Common myeloid progenitor, CD34-positive (primary cell): ENCODE measurements at regions not wholly inside any gene's neighbourhood (a gene's known extent, or its start where the extent isn't known, plus 50 kb on each side); places are given as distances from the start of the nearest gene placed in this dataset.

Source experiments
- CTCF ChIA-PET: fragments of 350-600 bp; sonication (Branson Sonifier 250); formaldehyde crosslinking; loops from one replicate; lab custom pipeline; 2021; ENCODE audit warnings: antibody characterized with exemption; lab: Charles Lee
- POLR2A ChIA-PET: fragments of 350-600 bp; sonication (Branson Sonifier 250); formaldehyde crosslinking; loops from one replicate; lab custom pipeline; 2021; ENCODE audit warnings: antibody characterized with exemption; lab: Charles Lee
- DNase-seq, 3 donors: peaks; one replicate each; pipeline versions ENCODE4 v3.0.0 to v3.0.0-alpha.2; 2013
- H3K27ac ChIP-seq, 2 experiments: 1 replicate in 1 of 2; 2 replicates in 1 of 2; pipeline ENCODE4 v1.7.0; 2013; ENCODE audit warnings: inconsistent platforms in 2 of 2, low read length in 2 of 2, mild to moderate bottlenecking in 2 of 2, low read depth in 1 of 2, moderate library complexity in 1 of 2; ENCODE audit not compliant: severe bottlenecking in 2 of 2, insufficient read depth in 1 of 2, poor library complexity in 1 of 2
- H3K27me3 ChIP-seq, 5 experiments: replicated peaks in 2 of 5; 1 replicate in 3 of 5; 2 replicates in 2 of 5; pipeline versions ENCODE4 v1.6.1 to v1.7.0; 2013; ENCODE audit warnings: low read length in 4 of 5, mild to moderate bottlenecking in 2 of 5, moderate library complexity in 2 of 5, inconsistent platforms in 1 of 5; ENCODE audit not compliant: insufficient read depth in 5 of 5, control insufficient read depth in 4 of 5
- H3K36me3 ChIP-seq, 4 experiments: 1 replicate in 2 of 4; 2 replicates in 2 of 4; pipeline versions ENCODE4 v1.6.1 to v1.7.0; 2013; ENCODE audit warnings: low read length in 3 of 4, control low read depth in 1 of 4, mild to moderate bottlenecking in 1 of 4; ENCODE audit not compliant: control insufficient read depth in 4 of 4, insufficient read depth in 4 of 4
- H3K4me1 ChIP-seq, 4 experiments: 1 replicate in 3 of 4; 2 replicates in 1 of 4; pipeline versions ENCODE4 v1.6.1 to v1.7.1; 2013; ENCODE audit warnings: low read length in 3 of 4, mild to moderate bottlenecking in 3 of 4, control low read depth in 1 of 4, inconsistent platforms in 1 of 4, moderate library complexity in 1 of 4; ENCODE audit not compliant: control insufficient read depth in 4 of 4, insufficient read depth in 4 of 4; ENCODE audit errors: control extremely low read depth in 1 of 4
- H3K4me3 ChIP-seq, 7 experiments: 1 replicate in 4 of 7; 2 replicates in 3 of 7; pipeline versions ENCODE4 v1.5.1 to v1.7.0; 2013; ENCODE audit warnings: mild to moderate bottlenecking in 7 of 7, low read length in 6 of 7, moderate library complexity in 6 of 7, inconsistent platforms in 2 of 7, low read depth in 2 of 7, control low read depth in 1 of 7; ENCODE audit not compliant: insufficient read depth in 4 of 7, control insufficient read depth in 1 of 7; ENCODE audit errors: extremely low read depth in 1 of 7
- H3K9me3 ChIP-seq, 5 experiments: 1 replicate in 4 of 5; 2 replicates in 1 of 5; pipeline versions ENCODE4 v1.6.1 to v1.7.1; 2013; ENCODE audit warnings: low read length in 4 of 5, mild to moderate bottlenecking in 2 of 5, inconsistent platforms in 1 of 5, low read depth in 1 of 5, moderate library complexity in 1 of 5; ENCODE audit not compliant: control insufficient read depth in 4 of 5, insufficient read depth in 2 of 5; ENCODE audit errors: control extremely low read depth in 1 of 5
- WGBS: methylation state at CpG from one replicate; pipeline ENCODE4 v1.1.5; 2013; ENCODE audit not compliant: insufficient coverage; 5-methylcytosine and 5-hydroxymethylcytosine counted together

DNA sequence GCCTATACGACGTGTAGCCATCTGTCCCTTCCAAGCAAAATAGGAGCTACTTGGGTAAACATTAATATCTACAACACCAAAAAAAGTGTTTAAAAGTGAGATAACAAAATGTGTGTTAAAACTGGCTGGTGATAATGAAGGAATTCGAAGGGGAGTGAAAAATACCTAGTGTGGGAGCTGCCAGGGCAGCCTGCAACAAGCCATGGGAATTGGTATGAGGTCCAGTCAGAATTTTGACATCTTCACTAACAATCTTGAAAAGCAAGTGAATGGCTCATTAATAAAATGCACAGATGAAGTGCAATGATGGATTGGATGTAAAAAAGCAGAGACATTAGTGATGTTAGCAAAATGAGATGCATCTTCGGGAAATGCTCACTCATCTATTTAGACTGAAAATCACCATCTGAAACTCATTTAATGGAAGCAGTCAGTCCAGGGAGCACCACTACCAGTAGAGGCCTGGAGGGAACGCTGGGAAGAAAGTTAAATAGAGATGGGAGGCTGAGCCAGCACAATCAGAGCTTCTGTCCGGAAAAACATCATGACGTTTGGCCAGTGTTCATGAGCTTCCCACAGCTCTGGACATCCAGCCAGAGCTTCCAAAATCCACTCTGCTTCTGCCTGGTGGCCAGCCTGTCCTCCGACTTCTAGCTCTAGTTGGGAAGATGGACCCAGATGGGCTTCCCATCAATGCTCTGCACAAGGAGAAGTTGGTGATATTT, 405.0 kb upstream of the TMTC1 start:
- 90% methylated on average over 5 of the region's 8 CpGs for WGBS
- POLR2A ChIA-PET = no interaction called here
- CTCF ChIA-PET = no interaction called here
- Histone ChIP-seq H3K27me3 (no peaks in the 10 kb centered on the region), H3K9me3 (no peaks in the 10 kb centered on the region), H3K4me1 (no peaks in the 10 kb centered on the region), H3K36me3 (no peaks in the 10 kb centered on the region), H3K4me3 (no peak overlapping the region), H3K27ac (no peak overlapping the region)
- DNase-seq = no peak

DNA sequence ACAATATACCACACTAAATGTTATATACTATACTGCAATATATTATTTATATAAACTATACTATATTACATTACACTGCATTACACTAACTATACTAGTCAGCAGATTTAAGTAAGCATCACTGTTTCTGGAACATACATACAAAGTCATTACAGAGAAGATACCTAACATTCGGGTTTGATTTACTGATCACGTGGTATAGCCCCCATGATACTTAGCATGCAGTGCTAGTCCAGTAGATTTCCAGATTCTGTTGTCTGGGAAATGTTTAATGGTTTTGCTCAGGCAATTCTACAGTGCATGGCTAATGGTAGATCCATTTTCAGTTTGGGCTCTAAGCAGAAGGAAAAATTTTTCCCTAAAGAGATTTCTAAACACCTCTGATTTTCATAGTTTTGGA, 403.7 kb upstream of the TMTC1 start:
- Histone ChIP-seq H3K9me3 (no peaks in the 10 kb centered on the region), H3K4me1 (no peaks in the 10 kb centered on the region), H3K4me3 (no peak overlapping the region), H3K27me3 (no peaks in the 10 kb centered on the region), H3K27ac (no peak overlapping the region), H3K36me3 (no peaks in the 10 kb centered on the region)
- ChIA-PET POLR2A (no interaction called here), CTCF (no interaction called here)
- WGBS = no CpG with 5 or more reads among the region's 2 CpGs
- DNase-seq = no peak

DNA sequence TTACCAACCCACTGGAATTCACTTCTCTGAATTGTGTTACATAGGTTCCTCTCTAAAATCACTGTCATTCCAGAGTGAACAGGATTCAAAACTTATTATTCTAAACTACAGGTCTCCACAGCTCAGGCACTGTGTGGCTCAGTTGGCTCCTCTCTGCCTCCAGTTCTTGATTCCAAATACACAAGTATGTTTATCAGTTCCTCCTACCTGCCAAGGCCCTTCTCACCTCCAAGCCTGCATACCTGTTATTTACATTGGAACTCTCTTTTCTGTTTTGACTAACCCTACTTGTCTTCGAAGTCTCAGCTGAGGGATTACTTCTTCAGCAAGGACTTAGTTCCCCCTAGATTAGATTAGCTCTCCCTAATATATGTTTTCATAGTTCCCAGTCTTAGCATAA, 397.6 kb upstream of the TMTC1 start:
- CTCF ChIA-PET = no interaction called here

DNA sequence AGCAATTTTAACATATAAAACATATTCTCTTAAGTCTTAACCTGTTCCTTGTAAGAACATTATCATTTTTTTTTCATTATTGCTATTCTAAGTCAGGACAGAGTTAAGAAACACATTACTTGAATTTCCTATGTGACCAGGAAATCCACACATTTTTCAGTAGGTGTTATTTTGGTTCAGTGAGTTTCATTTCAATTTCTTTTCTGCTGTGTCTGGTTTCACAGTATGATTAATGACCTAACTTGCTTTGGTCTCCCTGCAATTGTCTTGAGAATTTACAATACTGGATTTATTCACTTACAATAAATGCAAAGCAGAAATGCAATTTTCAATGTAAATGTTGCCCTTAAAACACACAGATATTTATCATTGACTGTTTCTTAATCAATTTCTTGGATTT, 396.9 kb upstream of the TMTC1 start:
- Histone ChIP-seq H3K27me3 (peaks cover 0 to 2% (median 0%) of the 10 kb centered on the region in 5 experiments), H3K4me1 (no peaks in the 10 kb centered on the region), H3K9me3 (no peaks in the 10 kb centered on the region), H3K36me3 (no peaks in the 10 kb centered on the region), H3K4me3 (no peak overlapping the region), H3K27ac (no peak overlapping the region)
- no peak for DNase-seq
- ChIA-PET CTCF (no interaction called here), POLR2A (no interaction called here)

More for the DNA sequence above, 397.6 kb upstream of the TMTC1 start:
- DNase-seq = no peak
- H3K9me3 ChIP-seq = no peaks in the 10 kb centered on the region
- POLR2A ChIA-PET = no interaction called here
- no peaks in the 10 kb centered on the region for H3K4me1 ChIP-seq
- H3K27me3 ChIP-seq = peaks cover 0 to 2% (median 0%) of the 10 kb centered on the region in 5 experiments
- H3K4me3 ChIP-seq = no peak overlapping the region
- WGBS = 75% methylated on average over 1 of the region's 1 CpG
- H3K27ac ChIP-seq = no peak overlapping the region
- no peaks in the 10 kb centered on the region for H3K36me3 ChIP-seq

DNA sequence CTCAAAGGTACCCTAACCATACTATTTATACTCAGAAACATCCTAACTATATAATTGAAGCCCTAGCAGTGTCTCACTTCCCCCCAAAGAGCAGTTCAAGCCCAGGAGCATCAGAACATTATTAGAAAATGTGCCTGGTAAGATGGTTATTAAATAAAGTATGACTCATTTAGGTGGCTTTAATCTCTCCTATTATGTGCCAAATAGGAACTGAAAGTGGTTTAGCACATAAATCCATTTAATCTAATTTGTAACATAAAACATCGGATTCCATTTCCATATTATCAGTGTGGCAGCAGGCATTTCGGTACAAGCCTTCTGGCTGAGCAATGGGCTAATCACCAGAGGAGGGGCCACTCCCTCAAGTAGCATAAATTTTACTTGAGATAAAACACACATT, 395.2 kb upstream of the TMTC1 start:
- DNase-seq = no peak
- CTCF ChIA-PET = no interaction called here
- Histone ChIP-seq H3K36me3 (no peaks in the 10 kb centered on the region), H3K4me1 (no peaks in the 10 kb centered on the region), H3K9me3 (no peaks in the 10 kb centered on the region), H3K27me3 (peaks cover 0 to 2% (median 0%) of the 10 kb centered on the region in 5 experiments), H3K4me3 (no peak overlapping the region), H3K27ac (no peak overlapping the region)
- WGBS = no CpG with 5 or more reads among the region's 2 CpGs
- POLR2A ChIA-PET = no interaction called here

DNA sequence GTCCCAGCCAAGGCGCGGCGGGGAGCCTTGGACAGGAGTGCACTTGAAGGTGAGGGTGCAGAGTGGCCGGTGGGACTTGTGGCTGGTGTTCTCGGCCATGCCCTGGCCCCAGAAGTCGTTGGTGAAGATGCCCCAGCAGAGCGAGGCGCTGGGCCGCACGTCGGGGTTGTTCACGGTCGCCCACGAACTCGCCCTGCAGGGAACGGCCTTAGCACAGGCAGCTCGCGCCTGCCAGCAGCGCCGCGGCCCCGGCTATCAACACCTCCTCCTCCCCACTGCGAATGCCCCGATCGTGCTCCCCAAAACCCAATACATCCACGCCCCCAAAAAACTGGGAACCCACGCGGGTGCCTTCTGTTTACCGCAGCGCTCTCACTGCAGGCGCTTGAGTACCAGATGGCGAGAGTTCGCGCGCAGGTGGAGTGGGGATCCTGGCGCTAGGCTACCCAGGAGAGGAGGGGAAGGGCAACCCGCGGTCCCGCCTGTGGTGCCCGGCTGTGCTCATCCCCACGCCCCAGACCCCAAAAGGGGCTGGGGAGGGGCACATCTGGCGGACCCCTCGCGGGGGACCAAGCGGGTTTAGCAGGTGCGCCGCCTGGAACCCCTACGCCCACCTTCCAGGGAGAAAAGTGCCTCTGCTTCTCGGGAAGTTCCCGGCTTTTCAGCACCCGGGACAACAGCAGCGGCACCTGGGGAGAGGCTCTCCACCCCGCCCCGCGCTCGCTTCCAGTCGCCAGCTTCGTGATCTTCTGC, 386.3 kb upstream of the TMTC1 start:
- no peak for DNase-seq
- Histone ChIP-seq H3K27ac (no peak overlapping the region), H3K4me3 (no peak overlapping the region), H3K4me1 (no peaks in the 10 kb centered on the region), H3K36me3 (no peaks in the 10 kb centered on the region), H3K27me3 (peaks cover 7 to 49% (median 20%) of the 10 kb centered on the region in 5 experiments), H3K9me3 (peaks cover 0 to 5% (median 0%) of the 10 kb centered on the region in 5 experiments)
- CTCF ChIA-PET = no interaction called here
- WGBS = 9% methylated on average over 47 of the region's 58 CpGs
- POLR2A ChIA-PET = no interaction called here

DNA sequence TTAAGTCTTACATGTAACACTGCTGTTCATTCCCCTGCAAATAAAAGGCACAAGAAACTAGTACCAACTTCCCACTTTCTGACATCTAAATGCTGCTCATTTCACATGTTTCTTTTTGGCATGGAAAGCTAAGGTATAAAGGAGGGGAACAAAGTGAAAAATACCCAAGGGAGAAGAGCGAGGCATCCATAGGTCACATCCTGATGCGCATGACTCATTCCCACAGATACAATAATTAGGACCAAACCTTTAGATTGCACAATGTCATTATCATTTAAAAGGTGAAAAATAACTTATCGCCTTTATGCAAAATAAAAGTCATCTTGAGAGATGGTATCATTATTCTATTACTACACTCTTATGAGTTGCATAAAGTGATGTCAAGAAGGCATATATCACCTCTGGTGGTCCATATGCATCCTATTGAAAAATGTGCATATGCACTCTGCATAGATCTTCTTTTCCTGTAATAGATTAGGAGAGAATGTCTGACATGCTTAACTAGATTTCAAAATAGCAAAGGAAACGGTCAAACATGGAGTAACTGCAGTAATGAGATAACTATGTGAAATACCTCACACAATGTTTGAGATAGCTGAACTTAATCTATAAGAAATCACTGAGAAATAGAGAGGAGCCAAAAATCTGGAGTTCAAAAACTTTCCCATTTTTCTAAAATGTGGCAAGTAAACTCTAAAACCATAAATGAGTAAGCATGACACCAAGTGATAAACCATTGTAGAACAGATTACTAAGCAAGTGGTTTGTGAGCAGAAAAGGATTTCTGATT, 382.5 kb upstream of the TMTC1 start:
- H3K9me3 ChIP-seq = peaks cover 0 to 5% (median 0%) of the 10 kb centered on the region in 5 experiments
- no CpG with 5 or more reads among the region's 4 CpGs for WGBS
- H3K4me1 ChIP-seq = no peaks in the 10 kb centered on the region
- DNase-seq = no peak
- no peak overlapping the region for H3K4me3 ChIP-seq
- POLR2A ChIA-PET = no interaction called here
- peaks cover 7 to 40% (median 18%) of the 10 kb centered on the region in 5 experiments for H3K27me3 ChIP-seq
- H3K36me3 ChIP-seq = no peaks in the 10 kb centered on the region
- no peak overlapping the region for H3K27ac ChIP-seq
- CTCF ChIA-PET = no interaction called here
